T-cell (primary cell): ENCODE measurements at regions not wholly inside any gene's neighbourhood (a gene's known extent, or its start where the extent isn't known, plus 50 kb on each side); places are given as distances from the start of the nearest gene placed in this dataset.

Experiments used
- ATAC-seq, 4 experiments: fragments of 200-7000 bp in 3 of 4; fragments of 150-1000 bp in 1 of 4; cut with Tn5 transposase; replicated peaks in 1 of 4; 1 replicate in 3 of 4; 2 replicates in 1 of 4; pipeline ENCODE4 v1.10.0; 2021; ENCODE audit warnings: moderate library complexity in 3 of 4, mild to moderate bottlenecking in 2 of 4, moderate number of reproducible peaks in 1 of 4
- CTCF ChIA-PET, 2 donors: fragments of 300-600 bp; sonication (Branson Sonifier 250); formaldehyde crosslinking; loops; one replicate each; lab custom pipeline; 2022; ENCODE audit warnings: antibody characterized with exemption in 2 of 2; lab: Charles Lee
- POLR2A ChIA-PET, 2 donors: fragments of 300-600 bp; sonication (Branson Sonifier 250); formaldehyde crosslinking; loops; one replicate each; lab custom pipeline; 2022; ENCODE audit warnings: antibody characterized with exemption in 2 of 2; lab: Charles Lee
- DNase-seq, 35 experiments: peaks; one replicate each; pipeline versions ENCODE4 v3.0.0 to v3.0.0-alpha.2; 2013 to 2023
- H3K27ac ChIP-seq: one replicate; pipeline ENCODE4 v1.5.1; 2013; ENCODE audit warnings: low read length
- H3K27me3 ChIP-seq, 2 experiments: replicated peaks in 1 of 2; 1 replicate in 1 of 2; 2 replicates in 1 of 2; pipeline versions ENCODE4 v1.6.1 to v1.7.0; 2013; ENCODE audit warnings: low read length in 1 of 2, mixed read lengths in 1 of 2; ENCODE audit not compliant: control insufficient read depth in 2 of 2, insufficient read depth in 2 of 2; ENCODE audit errors: extremely low read depth in 1 of 2
- H3K36me3 ChIP-seq, 2 donors: 1 replicate in 1 of 2; 2 replicates in 1 of 2; pipeline versions ENCODE4 v1.6.1 to v1.7.0; 2013; ENCODE audit warnings: low read length in 1 of 2; ENCODE audit not compliant: control insufficient read depth in 2 of 2, insufficient read depth in 1 of 2; ENCODE audit errors: extremely low read depth in 1 of 2
- H3K4me1 ChIP-seq, 2 experiments: 1 replicate in 1 of 2; 2 replicates in 1 of 2; pipeline versions ENCODE4 v1.6.1 to v1.7.0; 2013; ENCODE audit warnings: low read length in 2 of 2, mixed read lengths in 1 of 2; ENCODE audit not compliant: insufficient read depth in 2 of 2, control insufficient read depth in 1 of 2; ENCODE audit errors: extremely low read depth in 1 of 2
- H3K4me3 ChIP-seq, 2 donors: 1 replicate in 1 of 2; 2 replicates in 1 of 2; pipeline versions ENCODE4 v1.5.1 to v1.7.0; 2013; ENCODE audit warnings: mild to moderate bottlenecking in 2 of 2, low read length in 1 of 2, moderate library complexity in 1 of 2; ENCODE audit not compliant: control insufficient read depth in 1 of 2; ENCODE audit errors: extremely low read depth in 1 of 2
- H3K9me3 ChIP-seq: 2 replicates; pipeline ENCODE4 v1.7.0; 2013
- H3K27ac Mint-ChIP-seq, 2 donors: one replicate each; pipeline ENCODE4 v1.8.0; 2020 to 2021; ENCODE audit warnings: mild to moderate bottlenecking in 2 of 2, mixed read lengths in 2 of 2
- H3K27me3 Mint-ChIP-seq, 2 donors: one replicate each; pipeline ENCODE4 v1.8.0; 2021 to 2022; ENCODE audit warnings: mixed read lengths in 2 of 2
- H3K36me3 Mint-ChIP-seq: one replicate; pipeline ENCODE4 v1.8.0; 2021; ENCODE audit warnings: mixed read lengths
- H3K4me1 Mint-ChIP-seq, 3 donors: one replicate each; pipeline ENCODE4 v1.8.0; 2020 to 2022; ENCODE audit warnings: mixed read lengths in 3 of 3, mild to moderate bottlenecking in 1 of 3
- H3K4me3 Mint-ChIP-seq, 3 donors: one replicate each; pipeline ENCODE4 v1.8.0; 2020 to 2022; ENCODE audit warnings: mild to moderate bottlenecking in 3 of 3, mixed read lengths in 3 of 3, moderate library complexity in 3 of 3
- H3K9me3 Mint-ChIP-seq, 3 donors: one replicate each; pipeline ENCODE4 v1.8.0; 2020 to 2022; ENCODE audit warnings: mixed read lengths in 3 of 3
- WGBS: methylation state at CpG from one replicate; pipeline ENCODE4 v1.1.5; 2013; ENCODE audit warnings: missing lambda C conversion rate; ENCODE audit not compliant: insufficient coverage; 5-methylcytosine and 5-hydroxymethylcytosine counted together

GRCh38 chr18:33898427-33898826 lies 320.4 kb downstream of the ASXL3 start:
- WGBS, result no CpG with 5 or more reads among the region's 2 CpGs
- CTCF ChIA-PET, result interaction anchor here in 1 of 2 donors (0.5 to 0.6 kb wide), 2 partner anchors 320 to 1145 kb away, joined by 3 to 4 read pairs; no protein-coding TSS in a partner anchor
- H3K36me3 ChIP-seq, result no peaks in the 10 kb centered on the region
- Mint-ChIP-seq H3K36me3 (no peaks in the 10 kb centered on the region), H3K9me3 (peaks cover 12 to 33% (median 30%) of the 10 kb centered on the region in 3 donors), H3K4me3 (no peak overlapping the region), H3K27me3 (no peaks in the 10 kb centered on the region), H3K4me1 (no peaks in the 10 kb centered on the region), H3K27ac (no peak overlapping the region)
- DNase-seq (no peak), ATAC-seq (no peak)
- H3K27ac ChIP-seq, result no peak overlapping the region
- no peaks in the 10 kb centered on the region for H3K4me1 ChIP-seq
- H3K27me3 ChIP-seq, result no peaks in the 10 kb centered on the region
- H3K4me3 ChIP-seq, result no peak overlapping the region
- no peaks in the 10 kb centered on the region for H3K9me3 ChIP-seq
- POLR2A ChIA-PET, result no interaction called here

- Mint-ChIP-seq H3K36me3 (no peaks in the 10 kb centered on the region), H3K4me1 (no peaks in the 10 kb centered on the region), H3K27me3 (no peaks in the 10 kb centered on the region), H3K9me3 (peaks cover 12 to 22% (median 13%) of the 10 kb centered on the region in 3 donors), H3K27ac (no peak overlapping the region), H3K4me3 (no peak overlapping the region)
- Histone ChIP-seq H3K36me3 (no peaks in the 10 kb centered on the region), H3K27ac (no peak overlapping the region), H3K4me3 (no peak overlapping the region), H3K4me1 (no peaks in the 10 kb centered on the region), H3K27me3 (no peaks in the 10 kb centered on the region), H3K9me3 (no peaks in the 10 kb centered on the region)
- POLR2A ChIA-PET, result no interaction called here
- WGBS, result no CpG with 5 or more reads among the region's 1 CpG
- no peak for ATAC-seq
- no peak for DNase-seq
- CTCF ChIA-PET, result no interaction called here
Observed at GRCh38 chr18:33878213-33878612, 300.2 kb downstream of the ASXL3 start.

GRCh38 chr18:33875029-33875565 lies 297.1 kb downstream of the ASXL3 start:
- no peak overlapping the region for H3K27ac Mint-ChIP-seq
- Histone ChIP-seq H3K36me3 (no peaks in the 10 kb centered on the region), H3K4me1 (no peaks in the 10 kb centered on the region), H3K27me3 (no peaks in the 10 kb centered on the region), H3K27ac (no peak overlapping the region), H3K4me3 (no peak overlapping the region), H3K9me3 (no peaks in the 10 kb centered on the region)
- ChIA-PET CTCF (no interaction called here), POLR2A (no interaction called here)
- DNase-seq (no peak), ATAC-seq (no peak)
- no peaks in the 10 kb centered on the region for H3K4me1 Mint-ChIP-seq
- H3K4me3 Mint-ChIP-seq, result no peak overlapping the region
- no peaks in the 10 kb centered on the region for H3K27me3 Mint-ChIP-seq
- H3K9me3 Mint-ChIP-seq, result peaks cover 6 to 20% (median 13%) of the 10 kb centered on the region in 3 donors
- H3K36me3 Mint-ChIP-seq, result no peaks in the 10 kb centered on the region
- no CpG with 5 or more reads among the region's 2 CpGs for WGBS

- Histone ChIP-seq H3K4me1 (no peaks in the 10 kb centered on the region), H3K27ac (no peak overlapping the region), H3K9me3 (no peaks in the 10 kb centered on the region), H3K4me3 (no peak overlapping the region), H3K27me3 (no peaks in the 10 kb centered on the region), H3K36me3 (no peaks in the 10 kb centered on the region)
- Mint-ChIP-seq H3K36me3 (no peaks in the 10 kb centered on the region), H3K27me3 (no peaks in the 10 kb centered on the region), H3K4me3 (no peak overlapping the region), H3K4me1 (no peaks in the 10 kb centered on the region), H3K9me3 (peaks cover 6 to 21% (median 13%) of the 10 kb centered on the region in 3 donors), H3K27ac (no peak overlapping the region)
- ATAC-seq, result no peak
- DNase-seq, result no peak
- ChIA-PET POLR2A (no interaction called here), CTCF (no interaction called here)
- no CpG with 5 or more reads among the region's 3 CpGs for WGBS
Observed at GRCh38 chr18:33873112-33873511, 295.1 kb downstream of the ASXL3 start.

GRCh38 chr18:33871363-33872025 lies 293.5 kb downstream of the ASXL3 start:
- H3K4me1 ChIP-seq, result no peaks in the 10 kb centered on the region
- Mint-ChIP-seq H3K4me3 (no peak overlapping the region), H3K27me3 (no peaks in the 10 kb centered on the region), H3K36me3 (no peaks in the 10 kb centered on the region), H3K9me3 (peaks cover 2 to 14% (median 8%) of the 10 kb centered on the region in 3 donors), H3K4me1 (no peaks in the 10 kb centered on the region), H3K27ac (no peak overlapping the region)
- H3K27ac ChIP-seq, result no peak overlapping the region
- H3K27me3 ChIP-seq, result no peaks in the 10 kb centered on the region
- no peak overlapping the region for H3K4me3 ChIP-seq
- no peaks in the 10 kb centered on the region for H3K9me3 ChIP-seq
- ChIA-PET CTCF (no interaction called here), POLR2A (no interaction called here)
- ATAC-seq (no peak), DNase-seq (no peak)
- no peaks in the 10 kb centered on the region for H3K36me3 ChIP-seq
- WGBS, result no CpG with 5 or more reads among the region's 2 CpGs

GRCh38 chr18:33870059-33870458 lies 292.0 kb downstream of the ASXL3 start:
- Mint-ChIP-seq H3K4me3 (no peak overlapping the region), H3K9me3 (peaks cover 4 to 13% (median 13%) of the 10 kb centered on the region in 3 donors), H3K4me1 (no peaks in the 10 kb centered on the region), H3K27ac (no peak overlapping the region), H3K36me3 (no peaks in the 10 kb centered on the region), H3K27me3 (no peaks in the 10 kb centered on the region)
- Histone ChIP-seq H3K27me3 (no peaks in the 10 kb centered on the region), H3K4me3 (no peak overlapping the region), H3K4me1 (no peaks in the 10 kb centered on the region), H3K9me3 (no peaks in the 10 kb centered on the region), H3K36me3 (no peaks in the 10 kb centered on the region), H3K27ac (no peak overlapping the region)
- ChIA-PET POLR2A (no interaction called here), CTCF (no interaction called here)
- ATAC-seq (no peak), DNase-seq (no peak)
